IPS DF 19.7 (cell line): ENCODE measurements at regions not wholly inside any gene's neighbourhood (a gene's known extent, or its start where the extent isn't known, plus 50 kb on each side); places are given as distances from the start of the nearest gene placed in this dataset.
A peak's percentile ranks its signal among the peaks of the same experiment; 100 is the strongest.

ENCODE experiments used
- DNase-seq: peaks from one replicate; pipeline ENCODE4 v3.0.0-alpha.2; 2013; ENCODE audit warnings: low read depth, low spot score

- no peak for DNase-seq
Measured at GRCh38 chr9:672851-673250, 168.6 kb upstream of the DMRT1 start.

- no peak for DNase-seq
Measured at GRCh38 chr9:673264-673965, 168.1 kb upstream of the DMRT1 start.

- peak; percentile 83 for DNase-seq
Measured at GRCh38 chr9:673966-674526, 167.5 kb upstream of the DMRT1 start.

- DNase-seq = no peak
Measured at GRCh38 chr9:675697-676370, 165.7 kb upstream of the DMRT1 start.

- DNase-seq = no peak
Measured at GRCh38 chr9:676780-677438, 164.6 kb upstream of the DMRT1 start.

GRCh38 chr9:677461-678097 lies 163.9 kb upstream of the DMRT1 start:
- no peak for DNase-seq

GRCh38 chr9:678897-679296 lies 162.6 kb upstream of the DMRT1 start:
- no peak for DNase-seq

- DNase-seq = no peak
Measured at GRCh38 chr9:679462-679861, 162.0 kb upstream of the DMRT1 start.

- no peak for DNase-seq
Measured at GRCh38 chr9:680106-680505, 161.4 kb upstream of the DMRT1 start.

GRCh38 chr9:682633-683508 lies 158.6 kb upstream of the DMRT1 start:
- DNase-seq = no peak

- no peak for DNase-seq
Measured at GRCh38 chr9:683509-684021, 157.9 kb upstream of the DMRT1 start.

- DNase-seq = no peak
Measured at GRCh38 chr9:684054-684890, 157.2 kb upstream of the DMRT1 start.

GRCh38 chr9:684941-685340 lies 156.6 kb upstream of the DMRT1 start:
- no peak for DNase-seq

GRCh38 chr9:686321-686813 lies 155.1 kb upstream of the DMRT1 start:
- no peak for DNase-seq

GRCh38 chr9:687034-687785 lies 154.3 kb upstream of the DMRT1 start:
- no peak for DNase-seq

GRCh38 chr9:687994-688393 lies 153.5 kb upstream of the DMRT1 start:
- no peak for DNase-seq

- DNase-seq = no peak
Measured at GRCh38 chr9:690517-691111, 150.9 kb upstream of the DMRT1 start.

- DNase-seq = no peak
Measured at GRCh38 chr9:691825-692400, 149.6 kb upstream of the DMRT1 start.
